ENCODE measurements at regions not wholly inside any gene's neighbourhood (a gene's known extent, or its start where the extent isn't known, plus 50 kb on each side); places are given as distances from the start of the nearest gene placed in this dataset.

DNA sequence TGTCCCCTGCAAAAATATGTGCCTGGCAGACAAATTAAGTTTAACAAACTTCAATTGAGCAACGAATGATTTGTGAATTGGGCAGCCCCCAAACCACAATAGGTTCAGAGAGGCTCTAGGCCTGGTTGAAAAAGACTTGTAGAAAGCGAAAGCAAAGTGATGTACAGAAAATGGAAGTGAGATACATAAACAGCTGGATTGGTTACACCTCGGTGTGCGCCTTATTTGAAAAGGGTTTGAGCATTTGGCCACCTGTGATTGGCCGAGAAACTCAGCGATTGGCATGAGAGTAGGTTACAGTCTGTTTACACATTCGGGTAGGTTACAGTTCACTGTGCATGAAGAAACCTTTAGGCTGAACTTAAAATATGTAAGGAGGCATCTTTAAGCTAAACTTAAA lies 136.9 kb downstream of the CD83 start:
- TF ChIP-seq ZFP3 (CRISPR knock-in tag; IDR thresholded peaks at IDR 0.05) (no peak), BACH2 (CRISPR knock-in tag; IDR thresholded peaks at IDR 0.05; ENCODE audit: borderline replicate concordance) (no peak), ZNF8 (CRISPR knock-in tag; IDR thresholded peaks at IDR 0.05) (no peak)
- no peak for ATAC-seq

DNA sequence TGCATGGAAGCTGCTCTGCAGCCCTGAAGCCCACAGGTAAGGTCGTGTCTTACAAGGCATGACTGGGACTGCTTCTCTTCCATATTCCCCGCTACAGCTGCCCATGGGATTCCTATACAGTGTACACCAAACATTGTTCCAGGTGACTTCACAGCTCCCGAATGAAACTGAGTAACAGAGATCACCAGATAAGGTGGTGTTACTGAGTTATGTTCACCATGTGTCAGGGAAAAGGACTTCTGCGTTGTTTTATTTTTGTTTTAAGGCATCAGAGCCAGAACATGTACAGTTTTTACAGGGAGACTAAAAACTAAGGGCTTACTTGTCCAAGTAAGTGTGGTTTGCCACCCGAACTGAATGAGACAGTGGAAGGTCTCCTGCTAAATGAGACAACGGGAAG lies 138.3 kb downstream of the CD83 start:
- no peak for TF ChIP-seq CSDC2 (CRISPR knock-in tag; IDR thresholded peaks at IDR 0.05)
- no peak for TF ChIP-seq SNAI2 (CRISPR knock-in tag; IDR thresholded peaks at IDR 0.05)
- TF ChIP-seq ESRRG (CRISPR knock-in tag; IDR thresholded peaks at IDR 0.05), result no peak
- TF ChIP-seq, protein P1, sequence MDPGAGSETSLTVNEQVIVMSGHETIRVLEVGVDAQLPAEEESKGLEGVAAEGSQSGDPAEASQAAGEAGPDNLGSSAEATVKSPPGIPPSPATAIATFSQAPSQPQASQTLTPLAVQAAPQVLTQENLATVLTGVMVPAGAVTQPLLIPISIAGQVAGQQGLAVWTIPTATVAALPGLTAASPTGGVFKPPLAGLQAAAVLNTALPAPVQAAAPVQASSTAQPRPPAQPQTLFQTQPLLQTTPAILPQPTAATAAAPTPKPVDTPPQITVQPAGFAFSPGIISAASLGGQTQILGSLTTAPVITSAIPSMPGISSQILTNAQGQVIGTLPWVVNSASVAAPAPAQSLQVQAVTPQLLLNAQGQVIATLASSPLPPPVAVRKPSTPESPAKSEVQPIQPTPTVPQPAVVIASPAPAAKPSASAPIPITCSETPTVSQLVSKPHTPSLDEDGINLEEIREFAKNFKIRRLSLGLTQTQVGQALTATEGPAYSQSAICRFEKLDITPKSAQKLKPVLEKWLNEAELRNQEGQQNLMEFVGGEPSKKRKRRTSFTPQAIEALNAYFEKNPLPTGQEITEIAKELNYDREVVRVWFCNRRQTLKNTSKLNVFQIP (CRISPR knock-in tag; IDR thresholded peaks at IDR 0.05; ENCODE audit: borderline replicate concordance, low read depth), result no peak
- TF ChIP-seq RARB (CRISPR knock-in tag; IDR thresholded peaks at IDR 0.05), result no peak
- TF ChIP-seq ZNF70 (CRISPR knock-in tag; IDR thresholded peaks at IDR 0.05), result no peak
- ATAC-seq, result no peak

DNA sequence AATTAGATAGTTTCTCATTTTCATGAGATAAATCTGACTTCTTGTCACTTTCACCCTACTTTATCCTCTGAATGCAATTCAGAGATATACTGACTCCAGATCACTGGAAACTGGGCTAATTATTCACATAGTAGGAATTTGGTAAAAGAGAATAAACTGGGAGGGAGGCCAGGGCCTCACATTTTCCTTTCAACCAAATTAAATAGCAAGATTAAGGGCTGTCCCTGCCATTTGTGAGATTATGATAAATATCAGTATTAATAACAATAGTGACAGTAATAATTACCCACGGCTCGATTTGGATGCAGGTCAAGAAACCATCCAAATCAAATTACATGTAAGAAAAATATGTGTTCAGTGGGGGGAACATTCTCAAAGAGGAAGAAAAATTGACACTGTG lies 140.5 kb downstream of the CD83 start:
- TF ChIP-seq, protein P2, sequence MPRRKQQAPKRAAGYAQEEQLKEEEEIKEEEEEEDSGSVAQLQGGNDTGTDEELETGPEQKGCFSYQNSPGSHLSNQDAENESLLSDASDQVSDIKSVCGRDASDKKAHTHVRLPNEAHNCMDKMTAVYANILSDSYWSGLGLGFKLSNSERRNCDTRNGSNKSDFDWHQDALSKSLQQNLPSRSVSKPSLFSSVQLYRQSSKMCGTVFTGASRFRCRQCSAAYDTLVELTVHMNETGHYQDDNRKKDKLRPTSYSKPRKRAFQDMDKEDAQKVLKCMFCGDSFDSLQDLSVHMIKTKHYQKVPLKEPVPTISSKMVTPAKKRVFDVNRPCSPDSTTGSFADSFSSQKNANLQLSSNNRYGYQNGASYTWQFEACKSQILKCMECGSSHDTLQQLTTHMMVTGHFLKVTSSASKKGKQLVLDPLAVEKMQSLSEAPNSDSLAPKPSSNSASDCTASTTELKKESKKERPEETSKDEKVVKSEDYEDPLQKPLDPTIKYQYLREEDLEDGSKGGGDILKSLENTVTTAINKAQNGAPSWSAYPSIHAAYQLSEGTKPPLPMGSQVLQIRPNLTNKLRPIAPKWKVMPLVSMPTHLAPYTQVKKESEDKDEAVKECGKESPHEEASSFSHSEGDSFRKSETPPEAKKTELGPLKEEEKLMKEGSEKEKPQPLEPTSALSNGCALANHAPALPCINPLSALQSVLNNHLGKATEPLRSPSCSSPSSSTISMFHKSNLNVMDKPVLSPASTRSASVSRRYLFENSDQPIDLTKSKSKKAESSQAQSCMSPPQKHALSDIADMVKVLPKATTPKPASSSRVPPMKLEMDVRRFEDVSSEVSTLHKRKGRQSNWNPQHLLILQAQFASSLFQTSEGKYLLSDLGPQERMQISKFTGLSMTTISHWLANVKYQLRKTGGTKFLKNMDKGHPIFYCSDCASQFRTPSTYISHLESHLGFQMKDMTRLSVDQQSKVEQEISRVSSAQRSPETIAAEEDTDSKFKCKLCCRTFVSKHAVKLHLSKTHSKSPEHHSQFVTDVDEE (CRISPR knock-in tag; IDR thresholded peaks at IDR 0.05), result no peak
- peak; percentile 34; the same call in 1 of the 2 replicates for TF ChIP-seq ISL1 (CRISPR knock-in tag; IDR thresholded peaks at IDR 0.05)
- ATAC-seq, result no peak

DNA sequence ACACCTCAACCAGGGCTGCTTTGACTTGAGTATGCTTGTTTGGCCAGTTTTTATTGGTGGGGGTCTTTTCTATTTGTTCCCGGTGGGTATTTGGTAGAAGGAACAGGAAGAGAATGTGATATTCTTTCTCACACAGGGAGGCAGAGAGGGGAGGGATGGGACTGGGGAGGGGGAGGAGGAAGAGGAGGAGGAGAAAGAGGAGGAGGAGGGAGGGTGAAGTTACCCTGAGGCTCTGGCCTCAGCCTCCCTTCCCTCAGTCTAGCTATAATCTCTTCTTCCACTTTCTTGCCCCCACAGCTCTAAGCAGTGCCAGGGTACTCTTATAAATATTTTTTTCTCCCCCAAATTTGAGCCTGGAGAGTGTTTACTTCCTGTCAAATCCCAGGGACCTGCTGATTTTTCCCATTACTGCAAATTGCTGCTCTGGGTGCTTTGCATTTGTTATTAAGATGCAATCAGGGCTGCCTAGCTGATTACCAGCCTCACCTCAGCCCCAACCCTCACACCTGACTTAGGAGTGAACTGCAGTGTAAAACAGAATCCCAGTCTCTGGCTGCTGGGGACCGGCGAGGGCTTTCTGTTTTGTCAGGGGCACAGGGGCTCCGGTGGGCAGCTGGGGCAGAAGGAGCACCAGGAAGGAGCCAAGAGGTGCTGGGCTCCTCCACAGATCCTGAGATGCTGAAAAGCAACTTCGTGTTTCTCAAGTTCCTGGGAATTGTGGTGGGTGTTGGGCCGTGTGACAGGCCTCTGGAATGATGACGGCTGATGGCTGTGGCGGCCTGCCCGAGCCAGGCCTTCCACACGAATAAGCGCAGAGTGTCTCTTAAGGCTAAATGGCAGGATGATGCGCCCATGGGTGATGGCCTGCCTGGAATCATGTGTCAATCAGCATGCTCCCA lies 141.4 kb downstream of the CD83 start:
- TF ChIP-seq OSR1 (CRISPR knock-in tag; IDR thresholded peaks at IDR 0.05), result no peak
- TF ChIP-seq ZFP30 (CRISPR knock-in tag; IDR thresholded peaks at IDR 0.05), result no peak
- TF ChIP-seq, protein P3, sequence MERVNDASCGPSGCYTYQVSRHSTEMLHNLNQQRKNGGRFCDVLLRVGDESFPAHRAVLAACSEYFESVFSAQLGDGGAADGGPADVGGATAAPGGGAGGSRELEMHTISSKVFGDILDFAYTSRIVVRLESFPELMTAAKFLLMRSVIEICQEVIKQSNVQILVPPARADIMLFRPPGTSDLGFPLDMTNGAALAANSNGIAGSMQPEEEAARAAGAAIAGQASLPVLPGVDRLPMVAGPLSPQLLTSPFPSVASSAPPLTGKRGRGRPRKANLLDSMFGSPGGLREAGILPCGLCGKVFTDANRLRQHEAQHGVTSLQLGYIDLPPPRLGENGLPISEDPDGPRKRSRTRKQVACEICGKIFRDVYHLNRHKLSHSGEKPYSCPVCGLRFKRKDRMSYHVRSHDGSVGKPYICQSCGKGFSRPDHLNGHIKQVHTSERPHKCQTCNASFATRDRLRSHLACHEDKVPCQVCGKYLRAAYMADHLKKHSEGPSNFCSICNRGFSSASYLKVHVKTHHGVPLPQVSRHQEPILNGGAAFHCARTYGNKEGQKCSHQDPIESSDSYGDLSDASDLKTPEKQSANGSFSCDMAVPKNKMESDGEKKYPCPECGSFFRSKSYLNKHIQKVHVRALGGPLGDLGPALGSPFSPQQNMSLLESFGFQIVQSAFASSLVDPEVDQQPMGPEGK (CRISPR knock-in tag; IDR thresholded peaks at IDR 0.05; ENCODE audit: borderline replicate concordance), result no peak
- ATAC-seq, result no peak

DNA sequence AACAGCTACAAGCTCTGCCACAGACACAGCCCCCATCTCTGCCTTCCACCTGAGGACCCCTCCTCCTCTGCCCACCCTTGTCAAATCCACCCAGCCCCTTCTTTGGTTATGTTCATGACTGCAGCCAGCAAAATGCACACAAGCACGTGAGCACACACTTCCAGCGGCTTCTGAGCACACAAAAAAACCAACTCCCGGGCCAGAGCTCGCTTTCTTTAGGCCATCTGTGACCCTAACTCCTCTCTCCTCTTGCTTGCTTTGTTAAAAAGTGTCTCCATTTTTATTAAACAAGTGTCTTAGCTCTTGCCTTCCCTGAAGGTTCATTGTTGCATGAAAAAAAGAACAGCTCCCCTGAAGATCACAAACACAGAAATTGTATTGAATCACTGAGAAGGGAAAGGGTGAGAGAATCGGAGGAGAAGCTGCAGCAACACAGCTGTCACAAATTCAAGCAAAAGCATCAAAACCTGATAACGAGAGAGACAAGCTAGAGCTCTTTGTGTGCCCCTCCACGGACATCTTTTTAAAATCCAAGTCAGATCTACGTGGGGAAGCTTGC lies 142.1 kb downstream of the CD83 start:
- ATAC-seq, result no peak
- no peak for TF ChIP-seq ARNTL (CRISPR knock-in tag; IDR thresholded peaks at IDR 0.05; ENCODE audit: borderline replicate concordance, low read depth)
- no peak for TF ChIP-seq ZNF565 (CRISPR knock-in tag; conservative IDR thresholded peaks at IDR 0.05; ENCODE audit: low read depth)
- no peak for TF ChIP-seq ZNF8 (CRISPR knock-in tag; IDR thresholded peaks at IDR 0.05)
- TF ChIP-seq GLIS3 (CRISPR knock-in tag; IDR thresholded peaks at IDR 0.05), result no peak
- no peak for TF ChIP-seq TCF4 (CRISPR knock-in tag; IDR thresholded peaks at IDR 0.05; ENCODE audit: borderline replicate concordance)
- no peak for TF ChIP-seq ISL1 (CRISPR knock-in tag; IDR thresholded peaks at IDR 0.05)
- no peak for TF ChIP-seq ESRRG (CRISPR knock-in tag; IDR thresholded peaks at IDR 0.05)
- no peak for TF ChIP-seq SNAI2 (CRISPR knock-in tag; IDR thresholded peaks at IDR 0.05)
- no peak for TF ChIP-seq ZC3H10 (CRISPR knock-in tag; IDR thresholded peaks at IDR 0.05)
- TF ChIP-seq, protein P1 (CRISPR knock-in tag; IDR thresholded peaks at IDR 0.05; ENCODE audit: borderline replicate concordance, low read depth), result no peak
- no peak for TF ChIP-seq PPARA (CRISPR knock-in tag; IDR thresholded peaks at IDR 0.05; ENCODE audit: borderline replicate concordance)
- TF ChIP-seq, protein P4, sequence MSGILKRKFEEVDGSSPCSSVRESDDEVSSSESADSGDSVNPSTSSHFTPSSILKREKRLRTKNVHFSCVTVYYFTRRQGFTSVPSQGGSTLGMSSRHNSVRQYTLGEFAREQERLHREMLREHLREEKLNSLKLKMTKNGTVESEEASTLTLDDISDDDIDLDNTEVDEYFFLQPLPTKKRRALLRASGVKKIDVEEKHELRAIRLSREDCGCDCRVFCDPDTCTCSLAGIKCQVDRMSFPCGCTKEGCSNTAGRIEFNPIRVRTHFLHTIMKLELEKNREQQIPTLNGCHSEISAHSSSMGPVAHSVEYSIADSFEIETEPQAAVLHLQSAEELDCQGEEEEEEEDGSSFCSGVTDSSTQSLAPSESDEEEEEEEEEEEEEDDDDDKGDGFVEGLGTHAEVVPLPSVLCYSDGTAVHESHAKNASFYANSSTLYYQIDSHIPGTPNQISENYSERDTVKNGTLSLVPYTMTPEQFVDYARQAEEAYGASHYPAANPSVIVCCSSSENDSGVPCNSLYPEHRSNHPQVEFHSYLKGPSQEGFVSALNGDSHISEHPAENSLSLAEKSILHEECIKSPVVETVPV (CRISPR knock-in tag; IDR thresholded peaks at IDR 0.05), result no peak
- TF ChIP-seq, protein P3 (CRISPR knock-in tag; IDR thresholded peaks at IDR 0.05; ENCODE audit: borderline replicate concordance), result no peak
